Colonic mucosa (tissue), 4 donors: ENCODE measurements at regions not wholly inside any gene's neighbourhood (a gene's known extent, or its start where the extent isn't known, plus 50 kb on each side); places are given as distances from the start of the nearest gene placed in this dataset.
"Not testable (repeated sequence)": the region's sequence is repeated elsewhere in the genome, so short reads cannot be mapped to it uniquely, and the experiment has no call there.

Source experiments
- DNase-seq: peaks from one replicate; pipeline ENCODE4 v3.0.0-alpha.2; 2020
- H3K27ac ChIP-seq: fragments of 200-600 bp; one replicate; pipeline ENCODE4 v1.8.0; 2021
- H3K27me3 ChIP-seq: fragments of 200-600 bp; one replicate; pipeline ENCODE4 v1.8.0; 2021
- H3K36me3 ChIP-seq: fragments of 200-600 bp; one replicate; pipeline ENCODE4 v1.8.0; 2021
- H3K4me1 ChIP-seq: fragments of 200-600 bp; one replicate; pipeline ENCODE4 v1.8.0; 2021; ENCODE audit warnings: mild to moderate bottlenecking
- H3K4me3 ChIP-seq: fragments of 200-600 bp; one replicate; pipeline ENCODE4 v1.8.0; 2021
- H3K9ac ChIP-seq, 2 donors: one replicate each; pipeline ENCODE4 v1.7.0; 2013; ENCODE audit warnings: control low read depth in 2 of 2, low read depth in 2 of 2, low read length in 2 of 2
- H3K9me3 ChIP-seq: fragments of 200-600 bp; one replicate; pipeline ENCODE4 v1.8.0; 2021
- intact Hi-C: fragments of 100-400 bp; cut with DNase I; formaldehyde crosslinking; loops from one replicate; pipeline ENCODE4 v1.14.1; 2022
- TF ChIP-seq, protein P1 (sequence below): fragments of 200-600 bp; IDR thresholded peaks from one replicate; pipeline ENCODE4 v1.8.0; 2022; ENCODE audit warnings: antibody characterized with exemption, mild to moderate bottlenecking
- donor health status: healthy.
- donor health status: DM: no; HTN: no; CAD: no.
- donor health status: DM: no; HTN: no; CAD: no.

DNA sequence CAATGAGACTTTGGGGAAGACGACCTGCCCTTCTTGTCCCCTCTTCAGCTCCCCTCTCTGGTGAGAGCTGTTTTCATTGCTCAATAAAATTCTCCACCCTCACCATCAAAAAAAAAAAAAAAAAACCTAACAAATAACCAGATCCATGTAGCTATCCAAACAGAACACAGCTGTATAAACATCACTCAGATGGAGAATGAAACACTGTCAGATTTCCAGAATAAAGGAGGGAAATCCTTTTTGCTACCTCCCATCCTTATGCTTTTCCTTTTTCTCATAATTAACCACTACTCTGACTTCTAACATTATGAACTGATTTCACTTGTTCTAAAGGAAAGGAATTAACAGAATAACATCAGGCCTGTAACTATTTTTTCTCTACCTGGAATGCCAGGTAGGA is 155.6 kb downstream of the PPP4R3C start:
- Histone ChIP-seq H3K9me3 (no peaks in the 10 kb centered on the region), H3K27ac (no peak overlapping the region), H3K9ac (no peak overlapping the region), H3K27me3 (no peaks in the 10 kb centered on the region), H3K4me3 (no peak overlapping the region), H3K36me3 (no peaks in the 10 kb centered on the region), H3K4me1 (no peaks in the 10 kb centered on the region)
- no peak for DNase-seq
- TF ChIP-seq, protein P1, sequence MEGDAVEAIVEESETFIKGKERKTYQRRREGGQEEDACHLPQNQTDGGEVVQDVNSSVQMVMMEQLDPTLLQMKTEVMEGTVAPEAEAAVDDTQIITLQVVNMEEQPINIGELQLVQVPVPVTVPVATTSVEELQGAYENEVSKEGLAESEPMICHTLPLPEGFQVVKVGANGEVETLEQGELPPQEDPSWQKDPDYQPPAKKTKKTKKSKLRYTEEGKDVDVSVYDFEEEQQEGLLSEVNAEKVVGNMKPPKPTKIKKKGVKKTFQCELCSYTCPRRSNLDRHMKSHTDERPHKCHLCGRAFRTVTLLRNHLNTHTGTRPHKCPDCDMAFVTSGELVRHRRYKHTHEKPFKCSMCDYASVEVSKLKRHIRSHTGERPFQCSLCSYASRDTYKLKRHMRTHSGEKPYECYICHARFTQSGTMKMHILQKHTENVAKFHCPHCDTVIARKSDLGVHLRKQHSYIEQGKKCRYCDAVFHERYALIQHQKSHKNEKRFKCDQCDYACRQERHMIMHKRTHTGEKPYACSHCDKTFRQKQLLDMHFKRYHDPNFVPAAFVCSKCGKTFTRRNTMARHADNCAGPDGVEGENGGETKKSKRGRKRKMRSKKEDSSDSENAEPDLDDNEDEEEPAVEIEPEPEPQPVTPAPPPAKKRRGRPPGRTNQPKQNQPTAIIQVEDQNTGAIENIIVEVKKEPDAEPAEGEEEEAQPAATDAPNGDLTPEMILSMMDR = no peak
- intact Hi-C loops = no loop called here

DNA sequence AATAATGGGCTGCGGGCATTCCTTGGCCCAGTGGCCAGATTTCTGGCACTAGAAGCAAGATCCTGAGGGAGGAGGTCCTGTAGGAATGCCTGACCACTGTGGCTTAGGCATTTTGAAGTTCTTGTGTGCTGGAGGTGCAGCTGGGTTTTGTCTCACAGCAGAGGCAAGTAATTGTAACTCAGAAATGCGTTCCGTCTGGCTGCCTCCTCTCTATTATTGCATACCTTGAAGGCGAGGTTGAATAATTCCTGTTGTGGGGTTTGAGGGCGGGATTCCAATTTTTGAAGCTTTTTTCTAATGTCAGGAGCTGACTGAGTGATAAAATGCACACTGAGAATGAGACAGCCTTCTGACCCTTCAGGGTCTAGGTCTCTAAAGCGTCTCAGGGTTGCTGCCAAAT is 170.6 kb downstream of the PPP4R3C start:
- H3K27ac ChIP-seq, H3K27me3 ChIP-seq, H3K9me3 ChIP-seq, H3K36me3 ChIP-seq, DNase-seq, H3K4me3 ChIP-seq, H3K9ac ChIP-seq, H3K4me1 ChIP-seq, intact Hi-C loops: not testable (repeated sequence)

DNA sequence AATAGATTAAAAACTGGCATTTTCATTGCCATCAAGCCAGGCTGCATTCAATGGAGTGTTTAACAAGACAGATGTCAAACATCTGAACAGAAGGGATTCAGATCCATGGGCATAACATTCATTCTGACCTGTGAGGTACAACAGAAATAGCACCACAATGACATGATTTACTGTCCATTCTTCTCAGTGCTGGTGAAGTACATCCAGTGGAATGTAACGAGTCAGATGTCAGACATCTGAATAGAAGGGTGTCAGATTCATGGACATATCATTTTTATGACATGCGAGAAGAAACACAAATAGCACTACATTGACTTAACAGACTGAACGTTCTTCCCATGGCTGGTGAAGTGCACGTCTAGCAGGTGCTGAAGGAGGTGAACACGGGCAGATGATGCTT is 186.4 kb downstream of the PPP4R3C start:
- Histone ChIP-seq H3K9ac (no peak overlapping the region), H3K36me3 (no peaks in the 10 kb centered on the region), H3K27ac (no peak overlapping the region), H3K4me3 (no peak overlapping the region), H3K27me3 (no peaks in the 10 kb centered on the region), H3K9me3 (no peaks in the 10 kb centered on the region), H3K4me1 (no peaks in the 10 kb centered on the region)
- DNase-seq = no peak
- intact Hi-C loops = no loop called here
- TF ChIP-seq, protein P1 = no peak

- TF ChIP-seq, protein P1 = no peak
- Histone ChIP-seq H3K36me3 (no peaks in the 10 kb centered on the region), H3K4me3 (no peak overlapping the region), H3K9me3 (no peaks in the 10 kb centered on the region), H3K27me3 (no peaks in the 10 kb centered on the region), H3K4me1 (no peaks in the 10 kb centered on the region), H3K9ac (no peak overlapping the region), H3K27ac (no peak overlapping the region)
- DNase-seq = no peak
- intact Hi-C loops = no loop called here
Measured at GRCh38 chrX:27254656-27255055, 208.5 kb downstream of the PPP4R3C start.

DNA sequence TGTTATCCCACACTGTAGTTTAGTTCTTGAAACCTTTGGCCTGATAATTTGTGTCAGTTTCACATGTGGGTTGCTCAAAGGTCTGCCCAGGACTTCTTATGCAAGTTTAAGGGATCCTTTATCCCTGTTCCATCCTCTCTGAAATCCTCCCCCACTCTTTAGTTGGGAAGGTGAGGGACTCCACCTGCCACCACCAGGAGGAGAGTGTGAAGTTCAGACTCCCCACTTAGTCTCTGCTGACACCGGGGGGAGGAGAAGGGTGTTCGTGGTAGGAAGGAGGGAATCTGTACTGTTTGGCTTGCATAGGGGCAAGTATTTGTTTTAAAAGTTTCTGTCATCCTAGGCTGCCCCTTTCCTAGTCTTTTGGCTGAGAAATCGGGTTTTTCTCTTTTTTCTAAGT is 211.8 kb downstream of the PPP4R3C start:
- DNase-seq = no peak
- intact Hi-C loops = no loop called here
- TF ChIP-seq, protein P1 = no peak
- Histone ChIP-seq H3K36me3 (no peaks in the 10 kb centered on the region), H3K27me3 (no peaks in the 10 kb centered on the region), H3K4me3 (no peak overlapping the region), H3K27ac (no peak overlapping the region), H3K9me3 (no peaks in the 10 kb centered on the region), H3K9ac (no peak overlapping the region), H3K4me1 (no peaks in the 10 kb centered on the region)

DNA sequence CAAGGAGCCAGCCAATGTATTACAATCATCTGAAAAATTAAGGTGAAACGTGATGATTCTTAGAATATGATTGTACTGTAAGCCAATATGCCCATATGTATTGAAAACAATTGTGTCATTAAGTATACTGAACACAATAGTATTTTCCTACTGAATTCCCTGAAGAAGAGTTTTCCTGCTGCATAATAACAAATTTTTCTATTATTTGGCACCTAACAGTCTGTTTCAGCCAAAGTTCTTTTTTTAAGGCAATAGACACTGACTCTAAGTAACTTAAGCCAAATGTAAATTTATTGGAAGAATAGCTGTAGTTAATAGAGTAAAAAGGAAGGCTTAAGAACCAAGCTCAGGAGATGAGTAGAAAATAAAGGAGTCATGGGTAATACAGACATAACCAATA is 220.6 kb downstream of the PPP4R3C start:
- no peaks in the 10 kb centered on the region for H3K36me3 ChIP-seq
- no peak for DNase-seq
- no peak overlapping the region for H3K4me3 ChIP-seq
- TF ChIP-seq, protein P1 = no peak
- H3K27ac ChIP-seq = no peak overlapping the region
- intact Hi-C loops = no loop called here
- H3K4me1 ChIP-seq = no peaks in the 10 kb centered on the region
- H3K9ac ChIP-seq = no peak overlapping the region
- H3K9me3 ChIP-seq = no peaks in the 10 kb centered on the region
- no peaks in the 10 kb centered on the region for H3K27me3 ChIP-seq
